ENCODE measurements at regions not wholly inside any gene's neighbourhood (a gene's known extent, or its start where the extent isn't known, plus 50 kb on each side); places are given as distances from the start of the nearest gene placed in this dataset.

DNA sequence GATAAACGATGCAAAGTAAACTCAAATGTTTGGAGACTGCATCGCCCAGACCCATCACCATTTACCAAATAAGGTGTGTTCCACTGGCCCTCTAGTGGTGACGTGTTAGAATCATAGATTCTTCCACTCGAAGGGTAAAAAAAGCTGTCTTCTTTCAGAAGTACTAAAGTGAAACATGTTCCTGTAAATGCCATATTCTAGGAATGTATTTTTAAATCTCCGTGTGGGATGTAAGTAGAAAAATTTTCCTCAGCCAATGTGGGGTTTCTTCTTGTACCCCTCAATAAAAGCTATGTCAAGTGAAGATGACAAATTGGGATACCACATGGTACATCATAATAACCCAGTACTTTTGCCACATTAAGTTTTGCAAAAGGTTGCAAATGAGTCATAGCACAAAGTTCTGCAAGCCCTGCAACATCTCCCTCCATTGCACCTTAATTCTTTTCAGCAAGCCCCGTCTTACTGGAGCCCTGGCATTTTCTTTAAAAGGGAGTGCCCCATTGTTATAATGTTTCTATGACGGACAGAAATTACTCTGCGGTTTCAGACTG is 100.8 kb downstream of the CCER1 start:
- no peak for DNase-seq (ENCODE audit: low spot score)
- no peaks in the 10 kb centered on the region for H3K36me3 ChIP-seq (ENCODE audit: control insufficient read depth in 4 of 4, insufficient read depth in 3 of 4, low read depth in 1 of 4, low read length in 3 of 4)
- H3K27me3 ChIP-seq (ENCODE audit: control insufficient read depth in 4 of 4, insufficient read depth in 4 of 4, low read length in 3 of 4): no peaks in the 10 kb centered on the region
- WGBS: 30% methylated on average over 8 of the region's 8 CpGs
- H3K9ac ChIP-seq (ENCODE audit: low read depth in 1 of 2, low read length in 2 of 2): no peak overlapping the region
- H3K27ac ChIP-seq (ENCODE audit: low read depth in 1 of 2, low read length in 2 of 2): no peak overlapping the region
- H3K4me1 ChIP-seq (ENCODE audit: control insufficient read depth in 4 of 4, insufficient read depth in 4 of 4, low read length in 3 of 4): peaks cover 0 to 12% (median 10%) of the 10 kb centered on the region in 4 donors
- H3K4me3 ChIP-seq (ENCODE audit: low read depth in 1 of 3, low read length in 3 of 3): no peak overlapping the region
- no peaks in the 10 kb centered on the region for H3K9me3 ChIP-seq (ENCODE audit: control insufficient read depth in 4 of 4, low read length in 3 of 4)
- TF ChIP-seq HNF4A (conservative IDR thresholded peaks at IDR 0.05) (peak in 1 of 2 donors; percentile 3), RAD21 (IDR thresholded peaks at IDR 0.05) (peak; percentile 92 to 94), NR2F2 (IDR thresholded peaks at IDR 0.05) (no peak)
- TF ChIP-seq, protein P1, sequence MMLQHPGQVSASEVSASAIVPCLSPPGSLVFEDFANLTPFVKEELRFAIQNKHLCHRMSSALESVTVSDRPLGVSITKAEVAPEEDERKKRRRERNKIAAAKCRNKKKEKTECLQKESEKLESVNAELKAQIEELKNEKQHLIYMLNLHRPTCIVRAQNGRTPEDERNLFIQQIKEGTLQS (IDR thresholded peaks at IDR 0.05): no peak
- TF ChIP-seq, protein P2, sequence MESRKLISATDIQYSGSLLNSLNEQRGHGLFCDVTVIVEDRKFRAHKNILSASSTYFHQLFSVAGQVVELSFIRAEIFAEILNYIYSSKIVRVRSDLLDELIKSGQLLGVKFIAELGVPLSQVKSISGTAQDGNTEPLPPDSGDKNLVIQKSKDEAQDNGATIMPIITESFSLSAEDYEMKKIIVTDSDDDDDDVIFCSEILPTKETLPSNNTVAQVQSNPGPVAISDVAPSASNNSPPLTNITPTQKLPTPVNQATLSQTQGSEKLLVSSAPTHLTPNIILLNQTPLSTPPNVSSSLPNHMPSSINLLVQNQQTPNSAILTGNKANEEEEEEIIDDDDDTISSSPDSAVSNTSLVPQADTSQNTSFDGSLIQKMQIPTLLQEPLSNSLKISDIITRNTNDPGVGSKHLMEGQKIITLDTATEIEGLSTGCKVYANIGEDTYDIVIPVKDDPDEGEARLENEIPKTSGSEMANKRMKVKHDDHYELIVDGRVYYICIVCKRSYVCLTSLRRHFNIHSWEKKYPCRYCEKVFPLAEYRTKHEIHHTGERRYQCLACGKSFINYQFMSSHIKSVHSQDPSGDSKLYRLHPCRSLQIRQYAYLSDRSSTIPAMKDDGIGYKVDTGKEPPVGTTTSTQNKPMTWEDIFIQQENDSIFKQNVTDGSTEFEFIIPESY (IDR thresholded peaks at IDR 0.05): no peak
- TF ChIP-seq, protein P3, sequence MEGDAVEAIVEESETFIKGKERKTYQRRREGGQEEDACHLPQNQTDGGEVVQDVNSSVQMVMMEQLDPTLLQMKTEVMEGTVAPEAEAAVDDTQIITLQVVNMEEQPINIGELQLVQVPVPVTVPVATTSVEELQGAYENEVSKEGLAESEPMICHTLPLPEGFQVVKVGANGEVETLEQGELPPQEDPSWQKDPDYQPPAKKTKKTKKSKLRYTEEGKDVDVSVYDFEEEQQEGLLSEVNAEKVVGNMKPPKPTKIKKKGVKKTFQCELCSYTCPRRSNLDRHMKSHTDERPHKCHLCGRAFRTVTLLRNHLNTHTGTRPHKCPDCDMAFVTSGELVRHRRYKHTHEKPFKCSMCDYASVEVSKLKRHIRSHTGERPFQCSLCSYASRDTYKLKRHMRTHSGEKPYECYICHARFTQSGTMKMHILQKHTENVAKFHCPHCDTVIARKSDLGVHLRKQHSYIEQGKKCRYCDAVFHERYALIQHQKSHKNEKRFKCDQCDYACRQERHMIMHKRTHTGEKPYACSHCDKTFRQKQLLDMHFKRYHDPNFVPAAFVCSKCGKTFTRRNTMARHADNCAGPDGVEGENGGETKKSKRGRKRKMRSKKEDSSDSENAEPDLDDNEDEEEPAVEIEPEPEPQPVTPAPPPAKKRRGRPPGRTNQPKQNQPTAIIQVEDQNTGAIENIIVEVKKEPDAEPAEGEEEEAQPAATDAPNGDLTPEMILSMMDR (IDR thresholded peaks at IDR 0.05; ENCODE audit: low read depth, low read length, missing input control): peak; percentile 70

DNA sequence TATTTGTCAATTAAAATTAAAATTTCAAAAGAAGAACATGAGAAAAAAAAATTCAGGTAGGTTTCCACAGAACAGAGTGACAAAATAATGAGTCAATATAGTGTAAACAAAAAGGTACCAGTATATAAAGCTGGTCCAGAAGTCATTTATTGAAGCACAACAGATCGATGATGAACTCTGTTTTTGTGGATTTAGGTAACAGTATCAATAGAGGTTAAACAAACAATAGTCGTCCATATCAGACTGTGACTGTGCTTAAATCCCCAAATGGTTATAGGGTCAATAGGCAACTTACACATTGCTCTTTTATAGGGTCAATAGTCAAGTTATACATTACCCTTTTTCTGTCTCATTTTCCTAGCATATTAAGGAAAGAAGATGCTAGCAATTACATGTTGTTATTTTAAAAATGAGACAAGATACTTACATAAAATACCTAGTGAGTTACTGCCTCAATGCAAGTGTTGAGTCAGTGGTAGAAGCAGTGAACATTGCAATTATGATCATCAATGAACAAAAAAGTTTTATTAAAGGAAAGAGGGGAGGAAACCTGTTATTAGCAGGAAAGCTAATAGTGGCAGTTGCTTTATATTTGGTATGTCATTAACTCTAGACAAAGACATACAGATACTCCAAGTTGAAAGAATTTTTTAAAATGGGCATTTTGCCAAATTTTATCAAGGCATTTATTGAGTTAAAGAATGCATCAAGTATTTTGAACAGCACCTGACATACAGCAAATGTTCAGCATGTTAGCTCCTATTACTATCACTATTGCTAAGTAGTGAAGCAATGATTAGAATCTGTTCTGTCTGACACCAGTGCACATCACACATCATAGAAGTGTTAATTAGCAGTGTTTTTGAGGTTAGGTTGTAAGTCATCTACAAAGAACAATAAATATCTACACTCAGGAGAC is 102.9 kb downstream of the CCER1 start:
- DNase-seq (ENCODE audit: low spot score): no peak
- H3K9ac ChIP-seq (ENCODE audit: low read depth in 1 of 2, low read length in 2 of 2): peak overlapping the region in 1 of 2 donors; percentile 49
- H3K27me3 ChIP-seq (ENCODE audit: control insufficient read depth in 4 of 4, insufficient read depth in 4 of 4, low read length in 3 of 4): no peaks in the 10 kb centered on the region
- WGBS: 36% methylated on average over 2 of the region's 2 CpGs
- H3K4me3 ChIP-seq (ENCODE audit: low read depth in 1 of 3, low read length in 3 of 3): no peak overlapping the region
- peak overlapping the region; percentile 32 to 56 for H3K27ac ChIP-seq (ENCODE audit: low read depth in 1 of 2, low read length in 2 of 2)
- no peaks in the 10 kb centered on the region for H3K9me3 ChIP-seq (ENCODE audit: control insufficient read depth in 4 of 4, low read length in 3 of 4)
- peaks cover 0 to 12% (median 10%) of the 10 kb centered on the region in 4 donors for H3K4me1 ChIP-seq (ENCODE audit: control insufficient read depth in 4 of 4, insufficient read depth in 4 of 4, low read length in 3 of 4)
- H3K36me3 ChIP-seq (ENCODE audit: control insufficient read depth in 4 of 4, insufficient read depth in 3 of 4, low read depth in 1 of 4, low read length in 3 of 4): no peaks in the 10 kb centered on the region
- TF ChIP-seq, protein P4, sequence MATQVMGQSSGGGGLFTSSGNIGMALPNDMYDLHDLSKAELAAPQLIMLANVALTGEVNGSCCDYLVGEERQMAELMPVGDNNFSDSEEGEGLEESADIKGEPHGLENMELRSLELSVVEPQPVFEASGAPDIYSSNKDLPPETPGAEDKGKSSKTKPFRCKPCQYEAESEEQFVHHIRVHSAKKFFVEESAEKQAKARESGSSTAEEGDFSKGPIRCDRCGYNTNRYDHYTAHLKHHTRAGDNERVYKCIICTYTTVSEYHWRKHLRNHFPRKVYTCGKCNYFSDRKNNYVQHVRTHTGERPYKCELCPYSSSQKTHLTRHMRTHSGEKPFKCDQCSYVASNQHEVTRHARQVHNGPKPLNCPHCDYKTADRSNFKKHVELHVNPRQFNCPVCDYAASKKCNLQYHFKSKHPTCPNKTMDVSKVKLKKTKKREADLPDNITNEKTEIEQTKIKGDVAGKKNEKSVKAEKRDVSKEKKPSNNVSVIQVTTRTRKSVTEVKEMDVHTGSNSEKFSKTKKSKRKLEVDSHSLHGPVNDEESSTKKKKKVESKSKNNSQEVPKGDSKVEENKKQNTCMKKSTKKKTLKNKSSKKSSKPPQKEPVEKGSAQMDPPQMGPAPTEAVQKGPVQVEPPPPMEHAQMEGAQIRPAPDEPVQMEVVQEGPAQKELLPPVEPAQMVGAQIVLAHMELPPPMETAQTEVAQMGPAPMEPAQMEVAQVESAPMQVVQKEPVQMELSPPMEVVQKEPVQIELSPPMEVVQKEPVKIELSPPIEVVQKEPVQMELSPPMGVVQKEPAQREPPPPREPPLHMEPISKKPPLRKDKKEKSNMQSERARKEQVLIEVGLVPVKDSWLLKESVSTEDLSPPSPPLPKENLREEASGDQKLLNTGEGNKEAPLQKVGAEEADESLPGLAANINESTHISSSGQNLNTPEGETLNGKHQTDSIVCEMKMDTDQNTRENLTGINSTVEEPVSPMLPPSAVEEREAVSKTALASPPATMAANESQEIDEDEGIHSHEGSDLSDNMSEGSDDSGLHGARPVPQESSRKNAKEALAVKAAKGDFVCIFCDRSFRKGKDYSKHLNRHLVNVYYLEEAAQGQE (IDR thresholded peaks at IDR 0.05): no peak
- peak; percentile 6 for TF ChIP-seq HNF4G (IDR thresholded peaks at IDR 0.05)
- peak; percentile 95 for TF ChIP-seq FOXA2 (IDR thresholded peaks at IDR 0.05)
- peak; percentile 85 for TF ChIP-seq FOXA1 (IDR thresholded peaks at IDR 0.05)
- no peak for TF ChIP-seq NR2F2 (IDR thresholded peaks at IDR 0.05)
- no peak for TF ChIP-seq GABPA (IDR thresholded peaks at IDR 0.05 in 1 of 2, conservative IDR thresholded peaks at IDR 0.05 in 1 of 2)
- peak; percentile 40 to 42 for TF ChIP-seq RAD21 (IDR thresholded peaks at IDR 0.05)
- TF ChIP-seq RXRA (IDR thresholded peaks at IDR 0.05): peak; percentile 87 to 91
- TF ChIP-seq YY1 (IDR thresholded peaks at IDR 0.05): peak; percentile 86
- TF ChIP-seq, protein P1 (IDR thresholded peaks at IDR 0.05): peak; percentile 14
- TF ChIP-seq, protein P3 (IDR thresholded peaks at IDR 0.05; ENCODE audit: low read depth, low read length, missing input control): no peak
- TF ChIP-seq, protein P5, sequence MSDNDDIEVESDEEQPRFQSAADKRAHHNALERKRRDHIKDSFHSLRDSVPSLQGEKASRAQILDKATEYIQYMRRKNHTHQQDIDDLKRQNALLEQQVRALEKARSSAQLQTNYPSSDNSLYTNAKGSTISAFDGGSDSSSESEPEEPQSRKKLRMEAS (IDR thresholded peaks at IDR 0.05): peak; percentile 67
- TF ChIP-seq, protein P2 (IDR thresholded peaks at IDR 0.05): peak; percentile 69
- TF ChIP-seq JUND (IDR thresholded peaks at IDR 0.05): peak; percentile 72 to 80
- no peak for TF ChIP-seq EGR1 (IDR thresholded peaks at IDR 0.05; ENCODE audit: low read depth in 2 of 2)
- peak; percentile 80 to 87 for TF ChIP-seq HNF4A (conservative IDR thresholded peaks at IDR 0.05)
